AG04449 (cell line): ENCODE measurements at regions not wholly inside any gene's neighbourhood (a gene's known extent, or its start where the extent isn't known, plus 50 kb on each side); places are given as distances from the start of the nearest gene placed in this dataset.
"Not testable (repeated sequence)": the region's sequence is repeated elsewhere in the genome, so short reads cannot be mapped to it uniquely, and the experiment has no call there.

Experiments
- CTCF ChIA-PET: fragments of 350-600 bp; formaldehyde crosslinking; extraction: SDS; loops from one replicate; lab custom pipeline; 2021; ENCODE audit warnings: antibody characterized with exemption; lab: Yijun Ruan, JAX
- POLR2A ChIA-PET: fragments of 400-600, 350-600 bp; formaldehyde crosslinking; extraction: SDS; loops from one replicate; lab custom pipeline; 2020; ENCODE audit warnings: antibody characterized with exemption, inconsistent platforms; lab: Yijun Ruan, JAX
- DNase-seq: peaks from one replicate; pipeline ENCODE4 v3.0.0-alpha.2; 2010; ENCODE audit warnings: low read depth, low spot score
- H3K4me3 ChIP-seq: 2 replicates; pipeline ENCODE4 v1.5.1; 2011; ENCODE audit warnings: low read depth, mild to moderate bottlenecking, control low read depth, low read length
- CTCF ChIP-seq: IDR thresholded peaks from one replicate; pipeline ENCODE4 v1.5.1; 2011; ENCODE audit warnings: mild to moderate bottlenecking, moderate library complexity, low read length, control low read depth, inconsistent platforms; ENCODE audit not compliant: insufficient read depth; ENCODE audit errors: missing control alignments

GRCh38 chr17:13418891-13419290 lies 182.8 kb downstream of the HS3ST3A1 start:
- ChIA-PET POLR2A (interaction anchor here (0.6 to 0.7 kb wide), 2 partner anchors 9 to 32 kb away, joined by 3 read pairs; no protein-coding TSS in a partner anchor), CTCF (no interaction called here)
- H3K4me3 ChIP-seq, result no peak overlapping the region
- no peak for DNase-seq
- TF ChIP-seq CTCF, result no peak

GRCh38 chr17:13417381-13417950 lies 184.3 kb downstream of the HS3ST3A1 start:
- no peak overlapping the region for H3K4me3 ChIP-seq
- no peak for TF ChIP-seq CTCF
- no peak for DNase-seq
- ChIA-PET CTCF (no interaction called here), POLR2A (no interaction called here)

- H3K4me3 ChIP-seq, result no peak overlapping the region
- ChIA-PET CTCF (no interaction called here), POLR2A (no interaction called here)
- no peak for DNase-seq
- TF ChIP-seq CTCF, result no peak
These were observed 184.9 kb downstream of the HS3ST3A1 start for GRCh38 chr17:13416748-13417363.

GRCh38 chr17:13415871-13416416 lies 185.8 kb downstream of the HS3ST3A1 start:
- no peak overlapping the region for H3K4me3 ChIP-seq
- POLR2A ChIA-PET, result no interaction called here
- CTCF ChIA-PET, result no interaction called here
- no peak for TF ChIP-seq CTCF
- DNase-seq, result no peak

GRCh38 chr17:13415200-13415599 lies 186.5 kb downstream of the HS3ST3A1 start:
- DNase-seq, CTCF ChIA-PET, H3K4me3 ChIP-seq, POLR2A ChIA-PET: not testable (repeated sequence)

GRCh38 chr17:13413001-13413400 lies 188.7 kb downstream of the HS3ST3A1 start:
- ChIA-PET POLR2A (no interaction called here), CTCF (interaction anchor here (0.9 kb wide), 1 partner anchor 17 kb away, joined by 3 read pairs; no protein-coding TSS in a partner anchor)
- no peak for DNase-seq
- H3K4me3 ChIP-seq, result no peak overlapping the region
- TF ChIP-seq CTCF, result no peak

GRCh38 chr17:13410874-13411273 lies 190.9 kb downstream of the HS3ST3A1 start:
- TF ChIP-seq CTCF, result no peak
- DNase-seq, result no peak
- ChIA-PET POLR2A (no interaction called here), CTCF (interaction anchor here (0.6 to 1.5 kb wide), 3 partner anchors 9 to 74 kb away, joined by 3 read pairs; no protein-coding TSS in a partner anchor)
- H3K4me3 ChIP-seq, result no peak overlapping the region
